Stomach (tissue), 8 donors: ENCODE measurements at regions not wholly inside any gene's neighbourhood (a gene's known extent, or its start where the extent isn't known, plus 50 kb on each side); places are given as distances from the start of the nearest gene placed in this dataset.

ENCODE experiments used
- DNase-seq, 2 donors: peaks; one replicate each; pipeline versions ENCODE4 v3.0.0 to v3.0.0-alpha.2; 2013 to 2019
- H3K27ac ChIP-seq, 5 donors: fragments of 200-600 bp in 4 of 5; sonication (generic) in 4 of 5; one replicate each; pipeline ENCODE4 v1.5.1; 2013 to 2019; ENCODE audit warnings: mild to moderate bottlenecking in 1 of 5, moderate library complexity in 1 of 5
- H3K27me3 ChIP-seq, 3 donors: fragments of 200-600 bp; sonication (generic); one replicate each; pipeline ENCODE4 v1.5.1; 2017 to 2019; ENCODE audit warnings: mixed run types in 1 of 3
- H3K36me3 ChIP-seq, 4 donors: fragments of 200-600 bp; sonication (generic); 1 replicate in 3 of 4; 2 replicates in 1 of 4; pipeline ENCODE4 v1.5.1; 2016 to 2019
- H3K4me1 ChIP-seq, 4 donors: fragments of 200-600 bp; sonication (generic); one replicate each; pipeline ENCODE4 v1.5.1; 2016 to 2019
- H3K4me3 ChIP-seq, 4 donors: fragments of 200-600 bp; sonication (generic) in 3 of 4; one replicate each; pipeline ENCODE4 v1.5.1; 2016 to 2019; ENCODE audit warnings: mild to moderate bottlenecking in 1 of 4
- H3K9me3 ChIP-seq, 4 donors: fragments of 200-600 bp; sonication (generic); one replicate each; pipeline ENCODE4 v1.5.1; 2016 to 2019
- CTCF ChIP-seq, 7 experiments: fragments of 450-650 bp in 4 of 7; fragments of 200-600 bp in 3 of 7; sonication (generic) in 3 of 7; IDR thresholded peaks; one replicate each; pipeline ENCODE4 v1.5.1; 2016 to 2019; ENCODE audit warnings: antibody characterized with exemption in 7 of 7, control low read depth in 2 of 7, mild to moderate bottlenecking in 1 of 7
- EP300 ChIP-seq: sonication (generic); formaldehyde crosslinking; IDR thresholded peaks from one replicate; pipeline ENCODE4 v1.6.1; 2017; ENCODE audit warnings: antibody characterized with exemption
- POLR2A ChIP-seq, 4 donors: fragments of 450-650 bp; IDR thresholded peaks; one replicate each; pipeline ENCODE4 v1.6.1; 2016; ENCODE audit warnings: antibody characterized with exemption in 4 of 4, control low read depth in 2 of 4, mild to moderate bottlenecking in 1 of 4, moderate library complexity in 1 of 4
- POLR2AphosphoS5 ChIP-seq, 3 donors: sonication (generic); formaldehyde crosslinking; IDR thresholded peaks; one replicate each; pipeline ENCODE4 v1.6.1; 2016; ENCODE audit warnings: antibody characterized with exemption in 3 of 3
- WGBS, 5 donors: extraction: QIAGEN DNeasy Blood & Tissue Kit in 3 of 5; methylation state at CpG; one replicate each; pipeline versions ENCODE4 v1.1.5 to v1.1.7; 2013 to 2018; 5-methylcytosine and 5-hydroxymethylcytosine counted together
- intact Hi-C: fragments of 100-400 bp; cut with DNase I; formaldehyde crosslinking; loops from one replicate; pipeline ENCODE4 v1.15.1; 2023; ENCODE audit warnings: low total_unique reads
- donor health status: healthy with polysubstance abuse.
- donor health status: Bipolar disorder and iron deficiency.
- donor health status: healthy.

DNA sequence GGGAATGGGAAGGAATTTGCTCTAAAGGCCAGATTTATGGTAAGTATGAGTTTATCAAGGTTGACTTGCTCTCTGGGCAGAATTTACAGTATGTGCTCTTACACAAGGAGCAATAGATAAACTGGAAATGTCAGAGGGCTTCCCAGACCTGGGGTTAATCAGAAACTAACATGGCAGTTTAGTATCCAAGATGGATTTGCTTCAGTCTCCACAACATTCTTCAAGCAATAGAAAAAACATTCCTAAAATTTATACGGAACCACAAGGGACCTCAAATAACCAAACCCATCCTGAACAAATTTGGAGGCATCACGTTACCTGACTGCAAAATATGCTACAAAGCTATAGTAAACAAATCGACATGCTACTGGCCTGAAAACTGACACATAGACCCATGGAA is 606.7 kb upstream of the CHRM3 start:
- no peak for DNase-seq
- intact Hi-C loops = no loop called here
- Histone ChIP-seq H3K36me3 (no peaks in the 10 kb centered on the region), H3K4me3 (no peak overlapping the region), H3K4me1 (no peaks in the 10 kb centered on the region), H3K27ac (no peak overlapping the region), H3K9me3 (no peaks in the 10 kb centered on the region), H3K27me3 (no peaks in the 10 kb centered on the region)
- WGBS, 5 donors = 78 to 87% (median 85%) methylated on average over 3 of the region's 3 CpGs
- no peak for TF ChIP-seq POLR2A (IDR thresholded peaks at IDR 0.05)
- TF ChIP-seq CTCF (IDR thresholded peaks at IDR 0.05) = no peak
- TF ChIP-seq POLR2AphosphoS5 (IDR thresholded peaks at IDR 0.05) = no peak
- TF ChIP-seq EP300 = no peak

DNA sequence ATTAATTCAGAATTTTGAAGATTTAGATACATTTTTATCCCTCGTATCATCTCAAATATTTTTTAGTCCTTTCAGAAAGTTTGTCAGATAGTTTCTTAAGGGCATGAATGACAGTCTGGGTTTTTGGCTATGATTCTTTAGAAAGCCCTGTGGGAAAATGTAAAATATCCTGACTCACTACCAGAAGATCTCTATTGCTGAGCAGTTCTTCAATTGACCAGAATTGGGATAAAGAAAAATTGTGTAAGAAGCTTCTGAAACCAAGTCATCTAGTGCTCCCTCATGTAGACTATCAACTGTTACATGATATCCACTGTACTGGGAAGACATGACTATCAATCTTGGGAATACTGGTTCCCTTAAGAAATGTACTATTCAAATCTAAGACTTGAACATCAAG is 608.3 kb upstream of the CHRM3 start:
- no peak for DNase-seq
- WGBS, 5 donors = 87 to 95% (median 93%) methylated on average over 1 of the region's 1 CpG
- Histone ChIP-seq H3K27me3 (no peaks in the 10 kb centered on the region), H3K4me1 (no peaks in the 10 kb centered on the region), H3K27ac (no peak overlapping the region), H3K4me3 (no peak overlapping the region), H3K9me3 (no peaks in the 10 kb centered on the region), H3K36me3 (no peaks in the 10 kb centered on the region)
- TF ChIP-seq POLR2A (IDR thresholded peaks at IDR 0.05) (no peak), EP300 (no peak), CTCF (IDR thresholded peaks at IDR 0.05) (no peak), POLR2AphosphoS5 (IDR thresholded peaks at IDR 0.05) (no peak)
- intact Hi-C loops = no loop called here

GRCh38 chr1:238777551-238777950 is 608.8 kb upstream of the CHRM3 start:
- intact Hi-C loops = no loop called here
- H3K9me3 ChIP-seq = no peaks in the 10 kb centered on the region
- no peaks in the 10 kb centered on the region for H3K36me3 ChIP-seq
- H3K4me1 ChIP-seq = no peaks in the 10 kb centered on the region
- no peaks in the 10 kb centered on the region for H3K27me3 ChIP-seq
- no peak for TF ChIP-seq POLR2A (IDR thresholded peaks at IDR 0.05)
- no peak for TF ChIP-seq CTCF (IDR thresholded peaks at IDR 0.05)
- no peak for TF ChIP-seq EP300
- TF ChIP-seq POLR2AphosphoS5 (IDR thresholded peaks at IDR 0.05) = no peak
- DNase-seq = no peak
- no peak overlapping the region for H3K4me3 ChIP-seq
- no peak overlapping the region for H3K27ac ChIP-seq

DNA sequence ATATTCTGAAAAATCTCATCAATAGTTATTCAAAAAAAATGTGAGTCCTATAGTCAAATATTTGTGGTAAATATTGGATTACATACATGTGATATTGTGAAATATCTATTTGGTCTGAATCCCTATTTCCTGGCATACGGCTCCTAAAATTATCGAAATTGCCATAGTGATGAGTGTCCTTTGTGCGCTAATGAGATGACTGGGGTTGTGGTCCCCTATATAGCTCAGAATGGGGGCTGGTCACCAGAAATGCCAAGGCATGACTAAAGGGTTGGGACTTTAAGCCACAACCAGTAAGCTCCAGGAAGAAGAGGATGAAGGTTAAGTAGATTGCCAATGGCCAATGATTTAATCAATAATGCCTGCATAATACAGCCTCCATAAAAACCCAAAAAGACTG is 610.2 kb upstream of the CHRM3 start:
- no peaks in the 10 kb centered on the region for H3K27me3 ChIP-seq
- no peaks in the 10 kb centered on the region for H3K4me1 ChIP-seq
- no peaks in the 10 kb centered on the region for H3K36me3 ChIP-seq
- intact Hi-C loops = no loop called here
- 82 to 93% (median 88%) methylated on average over 3 of the region's 3 CpGs for WGBS, 5 donors
- no peak overlapping the region for H3K4me3 ChIP-seq
- no peak for TF ChIP-seq EP300
- TF ChIP-seq POLR2A (IDR thresholded peaks at IDR 0.05) = no peak
- no peak for TF ChIP-seq CTCF (IDR thresholded peaks at IDR 0.05)
- no peak for TF ChIP-seq POLR2AphosphoS5 (IDR thresholded peaks at IDR 0.05)
- no peak for DNase-seq
- no peak overlapping the region for H3K27ac ChIP-seq
- no peaks in the 10 kb centered on the region for H3K9me3 ChIP-seq

GRCh38 chr1:238772322-238772721 is 614.0 kb upstream of the CHRM3 start:
- intact Hi-C loops = no loop called here
- no peaks in the 10 kb centered on the region for H3K27me3 ChIP-seq

More at GRCh38 chr1:238772322-238772721, 614.0 kb upstream of the CHRM3 start:
- no peak overlapping the region for H3K4me3 ChIP-seq
- TF ChIP-seq EP300 = no peak
- no peak for TF ChIP-seq POLR2A (IDR thresholded peaks at IDR 0.05)
- TF ChIP-seq CTCF (IDR thresholded peaks at IDR 0.05) = no peak
- TF ChIP-seq POLR2AphosphoS5 (IDR thresholded peaks at IDR 0.05) = no peak
- H3K9me3 ChIP-seq = peaks cover 0 to 4% (median 0%) of the 10 kb centered on the region in 4 donors
- DNase-seq = no peak
- no peaks in the 10 kb centered on the region for H3K36me3 ChIP-seq
- no peaks in the 10 kb centered on the region for H3K4me1 ChIP-seq
- no peak overlapping the region for H3K27ac ChIP-seq
- 80 to 91% (median 89%) methylated on average over 2 of the region's 2 CpGs for WGBS, 5 donors
